ENCODE measurements at regions not wholly inside any gene's neighbourhood (a gene's known extent, or its start where the extent isn't known, plus 50 kb on each side); places are given as distances from the start of the nearest gene placed in this dataset.

DNA sequence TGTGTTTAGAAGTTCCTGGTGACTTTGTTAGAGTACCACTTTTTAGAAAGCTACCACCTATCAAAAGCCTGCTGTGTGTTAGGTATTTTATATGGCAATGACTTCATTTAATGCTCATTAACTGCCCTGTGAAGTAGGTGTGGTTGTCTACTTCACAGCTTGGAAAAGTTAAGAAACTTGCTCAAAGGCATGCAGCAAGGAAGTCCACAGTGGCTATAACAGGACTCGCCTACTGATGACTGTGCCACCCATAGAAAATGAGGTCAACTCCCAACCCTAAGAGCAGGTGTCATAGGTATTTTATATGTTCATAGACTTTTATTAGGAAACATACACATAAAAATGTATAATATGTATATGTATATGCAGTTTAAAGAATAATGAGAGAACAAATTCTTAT is 125.2 kb upstream of the PAX6 start (continued):
- no peak for TF ChIP-seq SAP30 (IDR thresholded peaks at IDR 0.05; ENCODE audit: insufficient read depth, insufficient replicate concordance, low read length)
- TF ChIP-seq GTF2F1 (IDR thresholded peaks at IDR 0.05; ENCODE audit: borderline replicate concordance, low read depth, low read length): no peak
- TF ChIP-seq BCL11A (IDR thresholded peaks at IDR 0.05; ENCODE audit: low read depth in 2 of 2, low read length in 2 of 2): no peak

Data from H1 (cell line).